GM21786 (cell line): ENCODE measurements at regions not wholly inside any gene's neighbourhood (a gene's known extent, or its start where the extent isn't known, plus 50 kb on each side); places are given as distances from the start of the nearest gene placed in this dataset.
"Not testable (repeated sequence)": the region's sequence is repeated elsewhere in the genome, so short reads cannot be mapped to it uniquely, and the experiment has no call there.

Source experiments
- ATAC-seq: cut with Tn5 transposase; IDR thresholded peaks from one replicate; pipeline ENCODE4 v1.9.1; 2021; ENCODE audit not compliant: unreplicated experiment

- not testable (repeated sequence) for ATAC-seq
Measured at GRCh38 chrX:115840729-115841409, 279.9 kb downstream of the PLS3 start.

GRCh38 chrX:115850986-115851385, 290.0 kb downstream of the PLS3 start:
- ATAC-seq, result not testable (repeated sequence)

- ATAC-seq, result not testable (repeated sequence)
Measured at GRCh38 chrX:115853260-115853659, 292.3 kb downstream of the PLS3 start.

- not testable (repeated sequence) for ATAC-seq
Measured at GRCh38 chrX:115881170-115881569, 289.4 kb upstream of the AGTR2 start.

GRCh38 chrX:115884121-115884520, 286.4 kb upstream of the AGTR2 start:
- not testable (repeated sequence) for ATAC-seq

GRCh38 chrX:115888041-115888440, 282.5 kb upstream of the AGTR2 start:
- not testable (repeated sequence) for ATAC-seq

GRCh38 chrX:115888519-115888918, 282.0 kb upstream of the AGTR2 start:
- not testable (repeated sequence) for ATAC-seq

- no peak for ATAC-seq
Measured at GRCh38 chrX:115889121-115889890, 281.2 kb upstream of the AGTR2 start.

GRCh38 chrX:115892056-115892708, 278.4 kb upstream of the AGTR2 start:
- no peak for ATAC-seq

- peak; percentile 69 for ATAC-seq
Measured at GRCh38 chrX:115892787-115893671, 277.5 kb upstream of the AGTR2 start.

GRCh38 chrX:115894087-115894486, 276.5 kb upstream of the AGTR2 start:
- ATAC-seq, result peak; percentile 33

GRCh38 chrX:115895678-115896329, 274.7 kb upstream of the AGTR2 start:
- no peak for ATAC-seq

- ATAC-seq, result no peak
Measured at GRCh38 chrX:115896362-115896761, 274.2 kb upstream of the AGTR2 start.

- no peak for ATAC-seq
Measured at GRCh38 chrX:115897956-115898355, 272.6 kb upstream of the AGTR2 start.

GRCh38 chrX:115898382-115899001, 272.1 kb upstream of the AGTR2 start:
- peak; percentile 54 for ATAC-seq

- ATAC-seq, result no peak
Measured at GRCh38 chrX:115900425-115900824, 270.1 kb upstream of the AGTR2 start.

GRCh38 chrX:115901241-115901640, 269.3 kb upstream of the AGTR2 start:
- ATAC-seq, result no peak

GRCh38 chrX:115902995-115903394, 267.5 kb upstream of the AGTR2 start:
- ATAC-seq, result no peak

- no peak for ATAC-seq
Measured at GRCh38 chrX:115906276-115906675, 264.3 kb upstream of the AGTR2 start.

- ATAC-seq, result no peak
Measured at GRCh38 chrX:115906881-115907280, 263.7 kb upstream of the AGTR2 start.
